HG03521 (cell line): ENCODE measurements at regions not wholly inside any gene's neighbourhood (a gene's known extent, or its start where the extent isn't known, plus 50 kb on each side); places are given as distances from the start of the nearest gene placed in this dataset.

Experiments
- ATAC-seq: cut with Tn5 transposase; IDR thresholded peaks from one replicate; pipeline ENCODE4 v1.9.1; 2021; ENCODE audit warnings: mild to moderate bottlenecking, moderate library complexity; ENCODE audit not compliant: unreplicated experiment

DNA sequence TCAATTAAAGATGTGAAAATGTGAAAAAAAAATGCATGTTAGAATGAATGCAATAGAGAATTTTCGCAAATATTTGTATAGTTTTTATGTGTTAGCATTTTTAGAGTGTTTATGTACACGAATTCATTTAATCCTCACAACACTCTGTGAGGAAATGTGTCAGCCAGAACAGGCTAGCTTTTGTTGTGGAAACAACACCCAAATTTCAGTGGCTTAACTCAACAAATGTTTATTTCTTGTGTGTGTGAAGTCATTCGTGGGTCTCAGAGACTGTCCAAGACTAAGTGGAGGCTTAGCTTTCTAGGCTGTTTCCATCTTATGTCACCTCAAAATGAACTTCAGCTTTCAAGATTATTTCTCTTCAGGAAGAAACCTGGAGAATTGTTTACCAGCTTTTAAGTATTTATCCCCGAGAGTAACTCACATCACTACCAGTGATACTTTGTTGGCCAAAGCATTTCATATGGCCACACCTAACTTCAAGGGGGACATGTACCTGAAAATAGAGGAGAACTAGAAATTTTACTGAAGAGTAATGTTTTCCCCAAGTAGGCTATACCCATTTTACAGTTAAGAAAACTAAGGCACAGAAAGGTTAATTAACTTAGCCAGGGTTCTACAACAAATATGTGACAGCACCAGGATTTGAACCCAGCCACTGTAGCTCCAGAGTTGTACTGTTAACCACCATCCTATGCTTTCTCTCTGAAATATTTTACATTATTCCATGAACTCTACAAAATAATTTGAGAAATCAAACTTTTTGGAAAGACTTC, 306.1 kb downstream of the QKI start:
- no peak for ATAC-seq

DNA sequence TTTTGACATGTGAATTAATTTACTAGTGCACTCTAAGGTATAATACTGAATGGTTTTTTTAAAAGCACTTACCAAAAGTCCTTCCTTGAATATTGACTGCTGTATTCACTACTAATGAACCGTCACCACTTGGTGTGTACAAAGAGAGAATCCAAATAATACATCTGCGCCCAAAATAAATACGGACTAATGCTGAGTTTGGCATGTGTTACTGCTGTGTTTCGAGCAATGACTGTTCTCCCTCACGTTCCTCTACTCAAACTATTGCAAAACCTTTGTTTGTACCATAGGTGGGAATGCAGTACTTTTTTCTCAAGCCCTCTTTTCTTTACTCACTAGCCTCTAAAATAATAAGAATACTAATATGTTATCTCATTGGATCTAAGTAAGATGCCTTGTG, 305.5 kb downstream of the QKI start:
- no peak for ATAC-seq

DNA sequence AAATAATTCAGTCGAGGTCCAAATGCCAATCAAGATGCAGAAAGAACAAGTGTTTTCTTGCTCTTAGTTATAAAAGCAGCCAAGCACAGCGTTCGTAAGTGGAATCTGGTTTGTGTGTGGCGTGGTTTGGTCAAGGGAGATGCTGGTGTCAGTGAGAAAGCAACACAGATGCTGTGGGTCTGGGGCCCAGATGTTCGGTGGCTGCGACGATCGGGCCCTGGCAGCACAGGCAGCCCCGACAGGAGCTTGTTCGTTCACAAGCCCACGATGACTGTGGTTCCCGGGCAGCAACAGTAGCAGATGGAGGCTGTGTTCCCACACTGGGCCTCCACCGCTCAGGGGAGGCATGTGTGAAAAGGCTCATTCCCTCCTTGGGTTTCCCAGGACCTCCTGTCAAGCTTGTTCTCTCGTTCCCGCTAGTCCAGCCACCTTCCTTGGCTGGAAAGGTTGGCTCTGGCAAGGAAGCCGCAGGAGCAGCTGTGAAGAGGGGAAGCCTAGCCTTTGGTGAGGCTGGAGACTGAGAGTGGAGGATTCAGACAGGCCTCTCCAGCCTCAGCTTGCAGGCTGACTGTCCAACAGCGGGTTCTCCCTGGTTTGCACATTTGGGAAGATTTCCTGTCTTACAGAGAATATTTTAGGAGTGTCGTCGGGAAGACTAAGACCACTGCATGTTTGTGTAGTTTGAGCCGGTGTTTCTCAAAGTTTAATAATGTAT, 304.7 kb downstream of the QKI start:
- no peak for ATAC-seq

DNA sequence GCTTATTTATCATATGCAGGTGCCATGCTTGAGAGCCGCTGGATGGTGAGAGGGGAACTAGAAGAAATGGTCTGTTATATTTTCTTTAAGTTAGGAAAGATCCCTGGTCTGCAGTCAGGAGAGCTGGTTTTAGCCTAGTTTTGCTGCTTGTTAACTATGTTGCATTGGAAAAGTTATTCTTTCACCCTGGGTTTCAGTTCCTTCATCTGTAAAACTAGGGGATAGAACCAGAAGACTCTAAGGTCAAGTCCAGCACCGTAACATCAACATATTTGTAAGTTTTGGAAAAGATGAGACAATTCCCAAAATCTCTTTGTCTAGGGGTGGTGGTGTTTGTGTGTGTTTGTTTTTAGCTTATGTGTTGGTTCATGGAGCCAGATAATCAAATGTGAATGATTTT, 304.0 kb downstream of the QKI start:
- ATAC-seq = no peak

DNA sequence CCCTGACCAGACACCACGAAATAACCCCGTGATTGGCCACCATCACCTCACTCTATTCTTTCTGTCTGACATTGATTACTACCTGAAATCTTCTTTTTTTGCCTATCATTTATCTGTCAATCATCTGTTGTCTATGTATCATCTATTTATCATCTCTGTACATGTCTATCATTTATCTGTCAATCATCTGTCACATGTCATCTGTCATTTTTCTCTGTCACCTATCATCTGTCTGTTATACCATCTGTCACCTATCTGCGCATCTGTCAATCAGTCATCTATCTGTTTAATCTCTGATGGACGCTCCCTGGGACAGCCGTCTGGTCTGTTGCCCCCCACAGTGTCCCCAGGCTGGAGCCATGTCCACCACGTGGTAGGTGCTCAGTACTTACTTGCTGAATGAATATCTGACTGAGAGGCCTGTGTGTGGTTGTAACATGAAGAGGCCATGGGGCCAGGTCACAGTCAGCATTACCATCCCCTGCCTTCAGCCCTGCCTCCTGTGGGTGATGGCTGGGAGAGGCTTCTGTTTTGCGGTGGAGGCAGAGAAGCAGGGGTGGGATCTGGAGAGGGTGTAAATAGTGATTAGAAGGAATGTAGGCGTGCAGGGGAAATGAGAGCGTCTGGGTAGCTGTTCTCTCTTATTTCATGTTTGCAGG, 302.7 kb downstream of the QKI start:
- ATAC-seq = no peak

DNA sequence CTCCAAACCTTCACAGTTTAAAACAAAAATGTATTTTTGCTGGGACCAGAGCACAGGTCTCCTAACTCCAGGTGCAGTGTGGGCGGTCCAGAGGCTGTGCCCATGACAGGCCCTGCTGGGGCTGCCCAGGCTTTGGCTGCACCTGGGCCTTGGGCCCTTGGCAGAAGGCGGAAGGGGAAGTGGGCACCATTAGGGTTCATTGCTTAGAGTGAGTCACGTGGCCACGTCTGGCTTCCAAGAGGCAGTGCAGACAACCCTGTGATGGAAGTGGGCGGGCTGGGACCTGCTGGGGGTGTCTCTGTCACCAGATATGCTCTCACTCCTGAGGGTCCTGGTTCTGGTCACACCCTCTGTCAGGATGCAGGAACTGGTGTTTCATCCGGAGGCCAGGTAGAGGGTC, 302.2 kb downstream of the QKI start:
- ATAC-seq = no peak

DNA sequence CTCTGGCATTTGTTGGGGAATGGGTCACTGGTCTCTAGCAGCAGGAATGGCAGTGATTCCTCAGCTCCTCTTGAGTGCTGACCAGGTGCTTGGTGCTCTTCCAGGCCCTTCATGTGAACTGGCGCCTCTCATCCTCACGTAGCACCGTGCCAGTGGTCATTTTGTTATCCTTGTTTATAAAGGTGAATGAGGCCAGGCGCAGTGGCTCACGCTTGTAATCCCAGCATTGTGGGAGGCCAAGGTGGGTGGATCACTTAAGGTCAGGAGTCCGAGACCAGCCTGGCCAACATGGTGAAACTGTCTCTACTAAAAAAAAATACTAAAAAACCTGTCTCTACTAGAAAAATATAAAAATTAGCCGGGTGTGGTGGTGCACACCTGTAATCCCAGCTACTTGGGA, 301.3 kb downstream of the QKI start:
- no peak for ATAC-seq

DNA sequence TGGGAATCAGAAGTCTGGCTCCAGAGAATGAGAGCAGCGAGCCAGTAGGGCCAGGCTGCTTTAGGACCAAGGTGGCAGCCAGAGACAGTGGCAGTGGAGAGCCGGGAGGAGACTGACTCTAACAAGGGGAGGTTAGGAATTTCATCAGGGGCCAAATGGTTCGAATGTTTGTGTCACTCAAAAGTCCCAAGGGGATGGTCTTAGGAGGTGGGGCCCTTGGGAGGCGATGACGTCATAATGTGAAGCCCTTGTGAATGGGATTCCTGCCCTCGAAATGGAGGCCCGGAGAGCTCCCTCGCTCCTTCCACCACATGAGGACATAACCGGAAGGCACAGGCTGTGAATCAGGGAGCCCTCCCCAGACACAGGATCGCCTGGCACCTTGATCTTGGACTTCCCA, 299.7 kb downstream of the QKI start:
- no peak for ATAC-seq

DNA sequence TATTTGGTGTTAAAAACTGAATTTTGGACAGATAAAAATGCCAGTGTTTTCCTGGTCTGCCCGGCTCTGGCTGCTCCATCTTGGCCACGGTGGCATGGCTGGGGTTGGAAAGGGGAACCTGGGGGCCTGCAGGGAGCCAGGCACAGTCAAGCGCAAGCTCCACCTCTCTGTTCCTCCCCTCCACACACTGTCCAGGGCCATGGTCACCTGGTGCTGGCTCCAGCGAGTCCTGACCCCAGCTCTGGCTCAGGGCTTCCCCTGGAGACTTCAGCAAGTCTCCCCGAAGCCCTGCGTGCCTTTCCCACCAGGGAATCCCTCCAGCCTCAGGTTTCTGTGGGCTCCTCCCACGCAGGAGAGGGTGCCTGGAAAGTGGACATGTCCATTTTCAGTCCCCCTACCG, 298.5 kb downstream of the QKI start:
- ATAC-seq = no peak

DNA sequence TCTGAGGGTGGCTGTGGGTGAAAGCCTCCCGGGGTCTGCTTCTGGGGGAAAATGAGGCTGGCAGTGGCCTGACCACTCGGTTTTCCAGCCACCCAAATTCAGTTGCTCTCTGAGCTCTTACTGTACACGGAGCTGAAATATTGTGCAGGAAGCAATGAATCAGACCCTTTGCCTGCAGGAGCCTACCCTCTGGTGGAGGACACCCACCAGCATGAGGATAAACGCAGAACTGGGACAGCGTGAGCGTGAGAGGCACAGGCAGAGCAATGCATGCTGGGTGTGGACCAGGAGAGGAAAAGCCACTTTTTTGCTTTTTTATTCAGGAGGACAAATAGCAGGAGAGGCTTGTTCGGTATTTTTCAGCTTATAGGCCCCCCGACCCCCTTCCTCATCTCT, 298.0 kb downstream of the QKI start:
- ATAC-seq = no peak

DNA sequence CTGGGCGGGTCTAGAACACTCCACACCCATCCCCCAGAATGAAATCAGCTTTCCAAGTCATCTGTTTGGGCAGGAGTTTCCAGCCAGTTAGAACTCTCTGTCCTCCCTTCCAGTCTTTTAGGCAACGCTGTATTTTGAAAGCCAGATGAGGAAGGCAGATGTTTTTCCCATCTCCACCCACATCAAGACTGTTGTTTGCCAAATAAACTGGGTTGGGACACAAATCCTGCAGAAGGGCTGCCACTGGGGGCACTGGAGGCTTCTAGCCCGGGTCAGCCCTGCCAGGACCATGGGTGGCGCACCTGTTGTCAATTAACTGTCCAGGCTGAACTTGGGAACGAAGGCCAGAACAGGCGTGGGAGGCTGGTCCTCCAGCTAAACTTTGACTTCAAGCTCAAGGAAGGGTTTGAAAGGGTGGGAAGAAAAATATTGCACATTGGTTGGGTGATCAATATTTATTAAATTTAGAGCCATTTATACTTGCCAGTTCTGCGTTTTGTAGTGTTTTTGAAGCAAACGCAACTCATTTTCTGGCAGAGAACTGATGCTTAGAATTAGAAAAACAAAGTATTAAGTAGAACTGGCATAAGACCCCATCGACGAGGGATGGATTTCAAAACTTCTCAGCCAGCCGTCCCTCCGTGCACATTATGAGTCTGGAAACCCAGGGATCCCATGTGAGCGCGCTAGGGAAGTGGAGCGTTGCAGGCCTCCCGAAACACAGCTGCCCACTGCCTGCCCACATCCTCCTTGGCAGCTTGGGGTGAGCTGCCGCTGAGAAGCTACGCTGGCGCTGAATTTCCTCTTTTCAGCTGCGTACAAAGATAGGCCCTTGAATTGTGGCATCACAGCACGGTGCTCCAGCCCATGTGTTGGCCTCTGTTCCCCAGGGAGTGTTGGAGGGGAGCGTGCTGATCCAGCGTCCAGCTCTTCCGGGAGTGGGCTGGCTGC, 297.4 kb downstream of the QKI start:
- no peak for ATAC-seq

DNA sequence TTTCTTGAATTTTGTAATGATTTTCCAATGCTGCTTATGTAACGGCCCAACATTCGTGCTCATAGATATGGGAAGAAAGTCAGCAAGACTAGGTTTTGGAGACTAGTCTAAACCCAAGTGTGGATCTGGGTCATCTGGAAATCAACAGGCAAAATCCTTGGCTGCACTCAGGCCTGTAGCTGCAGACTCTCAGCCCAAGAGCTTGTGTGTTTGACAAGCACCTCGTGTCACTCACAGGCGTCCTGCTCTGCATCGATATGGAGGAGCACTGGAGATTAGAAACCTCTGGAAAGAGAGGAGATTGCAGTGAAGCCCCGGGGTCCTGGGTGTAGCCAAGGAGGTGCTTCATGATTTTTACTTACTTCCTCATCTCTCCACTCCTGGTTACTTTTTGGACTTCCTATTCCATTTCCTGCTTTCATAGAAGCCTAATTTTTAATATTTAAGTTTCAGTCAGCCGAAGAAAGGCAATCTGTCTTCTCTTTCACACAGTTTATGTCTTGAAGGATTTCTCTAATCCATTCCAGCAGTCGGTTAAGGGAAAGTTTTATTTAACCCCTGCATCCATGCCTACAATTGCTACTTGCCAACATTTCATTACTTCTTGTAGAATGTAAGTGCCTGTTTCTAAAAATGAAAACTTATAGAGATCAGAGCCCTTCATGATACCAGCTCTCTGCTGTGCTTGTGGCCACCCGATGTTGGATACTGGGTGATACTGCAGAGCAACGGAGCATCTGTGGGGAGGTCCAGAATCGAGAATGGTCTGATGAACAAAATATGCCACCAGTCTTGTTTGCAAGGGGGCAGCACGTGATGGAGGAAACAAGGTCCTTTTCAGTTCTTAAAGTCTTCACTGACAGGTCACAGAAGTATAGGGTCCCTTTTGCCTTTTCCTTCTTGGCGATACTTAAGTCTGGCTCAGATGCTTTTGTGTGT, 296.3 kb downstream of the QKI start:
- ATAC-seq = no peak

DNA sequence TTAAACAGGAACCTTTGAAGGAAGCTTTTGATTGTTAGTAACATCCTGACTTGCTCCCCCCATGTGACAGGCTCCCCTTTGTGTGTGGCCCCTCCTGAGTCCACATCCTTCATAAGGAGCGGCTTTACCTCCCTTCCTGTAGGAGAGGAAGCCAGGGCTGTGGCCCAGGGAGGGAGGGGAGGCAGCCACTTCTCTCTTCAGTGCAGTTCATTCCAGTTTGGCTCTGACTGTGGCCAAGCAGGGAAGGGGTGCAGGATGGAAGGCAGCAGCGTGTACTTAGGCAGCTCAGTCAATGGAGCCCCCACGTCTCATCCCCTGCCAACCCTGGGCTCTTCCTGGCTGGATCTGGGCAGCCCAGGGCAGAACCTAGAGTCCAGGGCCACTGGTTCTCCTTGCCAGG, 295.2 kb downstream of the QKI start:
- ATAC-seq = no peak

DNA sequence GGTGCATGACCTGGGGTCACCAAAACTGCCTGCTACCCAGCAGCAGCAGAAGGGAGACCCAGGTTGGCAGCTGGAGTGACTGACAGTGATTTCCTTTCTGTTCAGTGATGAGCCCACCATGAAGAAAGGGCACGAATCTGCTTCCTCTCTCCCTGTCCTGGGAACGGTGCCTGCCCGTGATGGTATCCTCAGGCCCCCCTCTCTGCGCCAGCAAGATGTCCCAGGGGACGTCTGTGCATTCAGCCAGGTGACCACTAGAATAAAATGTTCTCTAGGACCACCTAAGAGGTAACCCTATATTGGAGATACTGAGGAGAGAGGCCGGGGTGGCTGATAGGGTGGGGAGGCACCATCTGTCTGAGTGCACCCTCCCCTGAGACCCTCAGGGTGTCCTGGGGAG, 294.7 kb downstream of the QKI start:
- no peak for ATAC-seq

DNA sequence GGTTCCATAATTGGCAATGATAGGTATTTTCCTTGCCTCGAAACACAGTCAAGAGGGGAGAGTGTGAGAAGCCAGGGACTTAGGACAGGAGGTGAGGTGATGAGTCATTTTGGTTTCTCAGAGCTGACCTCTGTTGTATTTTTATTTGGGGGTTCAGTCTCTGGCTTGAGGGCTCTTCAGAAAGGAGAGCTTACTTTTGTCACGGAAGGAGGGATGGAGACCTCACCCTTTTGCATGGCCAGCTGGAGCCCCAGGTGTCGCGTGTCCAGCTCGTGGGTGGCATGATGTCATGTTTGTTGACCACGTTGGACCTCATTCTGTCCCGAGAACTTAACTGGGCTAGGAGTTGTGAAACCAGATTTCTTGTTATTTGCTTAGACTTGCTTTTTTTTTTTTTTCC, 293.9 kb downstream of the QKI start:
- peak; percentile 49 for ATAC-seq

DNA sequence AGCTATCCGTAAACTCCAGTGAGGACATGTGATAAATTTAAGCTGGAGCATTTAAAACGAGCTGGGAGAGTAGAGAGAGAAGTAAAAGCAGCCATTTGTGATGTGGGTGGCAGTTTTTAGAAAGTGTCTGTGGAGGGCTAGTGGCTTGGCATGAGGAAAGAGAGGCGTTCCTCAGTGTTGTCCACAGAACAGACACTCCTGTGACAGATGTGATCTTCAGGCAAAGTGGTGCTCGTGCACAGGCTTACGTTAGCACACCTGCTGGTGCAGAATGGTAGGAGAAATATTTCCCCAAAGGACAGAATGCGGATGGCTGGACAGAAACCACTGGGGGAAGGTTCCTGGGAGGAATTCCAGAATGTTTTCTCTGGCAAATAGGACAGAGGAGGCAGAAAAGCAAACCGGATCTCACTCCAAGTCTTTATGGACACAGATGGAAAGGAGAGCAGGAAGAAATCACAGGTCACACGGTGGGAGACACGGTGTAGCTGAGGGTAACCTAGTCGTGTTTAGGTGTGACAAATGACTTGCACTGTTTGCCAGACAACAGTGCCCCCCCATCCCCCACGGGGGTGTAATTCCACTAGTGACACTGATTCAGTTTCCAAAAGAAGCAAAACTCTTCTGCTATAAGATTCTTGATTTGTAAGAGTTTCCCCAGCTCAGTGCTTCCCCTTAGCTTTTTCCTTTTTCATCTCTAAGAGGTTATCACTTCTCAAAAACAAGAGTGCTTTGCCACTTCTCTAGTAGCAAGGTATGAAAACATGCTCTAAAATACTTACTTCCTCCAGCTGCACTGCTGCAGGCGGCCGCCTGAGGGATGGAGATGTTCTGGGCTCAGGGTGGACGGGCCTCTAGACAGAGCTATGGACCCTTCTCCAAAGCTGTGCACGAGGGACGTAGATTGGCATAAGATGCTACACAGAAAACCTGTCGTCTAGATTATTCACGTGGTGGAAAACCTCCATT, 293.2 kb downstream of the QKI start:
- peak; percentile 44 for ATAC-seq

DNA sequence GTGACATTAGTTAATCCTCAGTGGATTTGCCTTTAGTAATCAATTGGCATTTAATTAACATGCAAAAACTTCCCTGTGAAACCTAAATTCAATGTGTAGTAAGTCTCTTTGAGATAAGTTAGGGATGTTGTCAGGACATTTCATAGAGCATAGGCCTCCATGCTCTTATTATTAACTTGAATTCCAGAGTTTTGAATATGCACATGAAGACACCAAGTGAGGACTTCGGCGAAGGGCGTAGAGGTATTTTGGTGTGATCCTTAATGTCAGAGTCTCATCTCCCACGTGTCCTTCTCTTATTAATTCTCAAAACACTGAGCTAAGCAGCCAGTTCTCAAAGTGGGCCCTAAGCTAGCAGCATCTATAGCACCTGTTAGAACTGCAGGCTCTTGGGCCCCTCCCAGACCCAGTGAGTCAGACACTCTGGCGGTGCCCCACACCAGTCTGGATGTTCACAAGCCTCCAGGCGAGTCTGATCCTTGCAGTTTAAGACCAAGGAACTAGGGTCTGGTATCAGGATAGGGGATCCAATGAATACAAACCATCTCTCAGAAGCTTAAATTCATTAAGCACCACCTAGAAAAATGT, 292.1 kb downstream of the QKI start:
- no peak for ATAC-seq

DNA sequence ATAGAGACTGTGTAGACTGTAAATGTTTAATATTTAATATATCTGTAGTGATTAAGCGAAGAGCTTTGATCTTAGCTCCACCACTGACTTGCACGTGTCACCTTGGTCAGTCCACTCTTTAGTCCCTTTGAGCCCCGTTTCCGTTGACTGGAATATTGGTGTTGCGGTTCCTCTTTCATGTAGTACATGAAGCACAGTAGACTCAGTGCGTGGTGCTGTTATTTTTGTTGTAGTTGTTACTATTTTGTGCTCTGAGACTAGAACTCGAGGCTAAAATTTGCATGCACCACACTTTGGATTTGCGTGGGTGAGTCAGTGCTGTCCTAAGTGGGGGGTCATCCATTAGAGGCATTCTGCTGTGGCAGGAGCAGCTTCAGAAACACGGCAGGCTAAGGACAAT, 291.4 kb downstream of the QKI start:
- ATAC-seq = peak; percentile 41
